Activated CD4-positive, alpha-beta T cell treated with anti-CD3 and anti-CD28 coated beads, Interleukin-2, amount 10 ng/mL, durations not matched to agents 24 days and 14 days (primary cell): ENCODE measurements at regions not wholly inside any gene's neighbourhood (a gene's known extent, or its start where the extent isn't known, plus 50 kb on each side); places are given as distances from the start of the nearest gene placed in this dataset.
A peak's percentile ranks its signal among the peaks of the same experiment; 100 is the strongest.

Source experiments
- DNase-seq: peaks from one replicate; pipeline ENCODE4 v3.0.0; 2022
- H3K27ac Mint-ChIP-seq: one replicate; pipeline ENCODE4 v1.8.0; 2022; ENCODE audit warnings: mild to moderate bottlenecking, mixed read lengths
- H3K27me3 Mint-ChIP-seq: one replicate; pipeline ENCODE4 v1.8.0; 2022; ENCODE audit warnings: mixed read lengths
- H3K36me3 Mint-ChIP-seq: one replicate; pipeline ENCODE4 v1.8.0; 2022; ENCODE audit warnings: low read depth, mild to moderate bottlenecking, mixed read lengths
- H3K4me1 Mint-ChIP-seq: one replicate; pipeline ENCODE4 v1.8.0; 2021; ENCODE audit warnings: mixed read lengths
- H3K4me3 Mint-ChIP-seq: one replicate; pipeline ENCODE4 v1.8.0; 2022; ENCODE audit warnings: mild to moderate bottlenecking, moderate library complexity, mixed read lengths
- H3K9me3 Mint-ChIP-seq: one replicate; pipeline ENCODE4 v1.8.0; 2021; ENCODE audit warnings: mixed read lengths
- intact Hi-C: fragments of 100-400 bp; cut with micrococcal nuclease; formaldehyde crosslinking; loops from one replicate; pipeline ENCODE4 v1.15.1; 2023

DNA sequence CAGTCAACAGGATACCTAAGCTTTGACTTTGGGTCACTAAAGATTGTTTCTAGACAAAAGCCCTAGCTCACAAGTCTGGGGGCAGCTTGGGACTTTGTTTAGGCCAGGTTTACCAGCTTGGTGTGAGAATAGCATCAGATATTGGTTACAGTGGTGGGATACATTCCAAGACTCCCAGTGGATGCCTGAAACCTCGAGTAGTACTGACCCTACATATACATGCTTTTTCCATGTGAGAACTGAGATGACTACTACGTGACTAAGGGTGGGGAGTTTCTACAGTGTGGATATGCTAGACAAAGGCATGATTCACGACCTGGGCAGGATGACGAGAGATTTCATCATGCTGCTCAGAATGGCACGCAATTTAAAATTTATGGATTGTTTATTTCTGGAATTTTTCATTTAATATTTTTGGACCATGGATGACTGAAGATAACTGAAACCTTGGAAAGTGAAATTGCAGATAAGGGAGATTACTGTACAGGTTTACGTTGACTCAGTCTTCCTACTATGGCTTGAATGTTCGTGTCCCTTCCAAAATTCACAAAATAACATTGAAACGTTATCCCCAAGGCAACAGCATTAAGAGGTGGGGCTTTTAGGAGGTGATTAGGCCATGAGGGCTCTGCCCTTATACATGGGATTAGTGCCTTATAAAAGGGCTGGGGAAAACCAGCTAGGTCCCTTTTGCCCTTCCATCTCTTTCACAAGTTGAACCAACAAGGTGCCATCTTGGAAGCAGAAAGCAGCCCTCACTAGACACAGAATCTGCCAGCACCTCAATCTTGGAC lies 50.2 kb upstream of the CTAGE1 start:
- Mint-ChIP-seq H3K4me1 (no peaks in the 10 kb centered on the region), H3K36me3 (no peaks in the 10 kb centered on the region), H3K4me3 (no peak overlapping the region), H3K27me3 (no peaks in the 10 kb centered on the region), H3K9me3 (no peaks in the 10 kb centered on the region), H3K27ac (no peak overlapping the region)
- no peak for DNase-seq
- intact Hi-C loops = no loop called here

DNA sequence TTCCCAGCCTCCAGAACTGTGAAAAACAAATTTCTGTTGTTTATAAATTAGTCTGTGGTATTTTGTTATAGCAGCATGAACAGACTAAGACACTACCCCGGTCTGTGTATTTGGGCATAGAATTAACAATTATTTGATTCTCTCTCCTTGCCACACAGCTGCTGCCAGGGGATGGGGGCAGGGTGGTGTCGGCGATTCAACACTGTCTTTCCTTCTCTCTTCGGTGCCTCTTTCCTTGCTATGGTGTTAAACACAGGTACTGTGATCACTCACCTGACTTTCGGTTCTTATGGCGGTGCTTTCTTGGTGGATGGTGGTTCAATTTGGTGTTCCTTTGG lies 50.8 kb upstream of the CTAGE1 start:
- H3K27me3 Mint-ChIP-seq = no peaks in the 10 kb centered on the region
- no peaks in the 10 kb centered on the region for H3K36me3 Mint-ChIP-seq
- no peak for DNase-seq
- intact Hi-C loops = no loop called here
- no peak overlapping the region for H3K4me3 Mint-ChIP-seq
- no peak overlapping the region for H3K27ac Mint-ChIP-seq
- H3K9me3 Mint-ChIP-seq = no peaks in the 10 kb centered on the region
- no peaks in the 10 kb centered on the region for H3K4me1 Mint-ChIP-seq

DNA sequence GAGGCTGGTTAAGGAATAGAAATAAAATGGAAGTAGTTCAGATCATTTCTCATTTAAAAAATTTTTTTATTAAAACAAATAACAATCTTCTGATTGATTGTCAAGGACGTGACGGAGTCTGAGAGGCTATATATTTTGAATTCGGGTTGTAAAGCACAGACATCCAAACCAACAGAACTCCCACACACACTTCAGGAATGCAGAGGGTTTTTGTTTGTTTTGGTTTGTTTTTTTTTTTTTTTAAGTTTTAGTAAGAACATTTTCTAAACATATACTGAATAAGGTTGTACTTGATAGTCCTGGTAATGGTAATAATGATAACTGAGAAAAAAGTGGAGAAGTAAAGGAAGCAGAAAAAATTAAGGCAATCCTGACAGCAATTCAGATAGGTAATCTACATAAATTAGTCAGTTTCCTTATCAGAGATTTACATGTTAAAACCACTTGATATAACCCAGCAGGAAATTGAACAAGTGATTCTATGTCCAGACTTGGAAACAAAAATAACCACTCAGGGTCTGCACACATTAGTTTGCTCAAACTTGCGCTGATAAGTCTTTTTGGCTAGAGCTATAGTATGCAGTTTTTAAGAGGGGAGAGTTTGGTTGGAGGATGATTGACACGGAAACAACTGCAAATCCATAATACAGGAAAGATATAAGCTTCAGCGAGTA lies 51.5 kb upstream of the CTAGE1 start:
- no peaks in the 10 kb centered on the region for H3K36me3 Mint-ChIP-seq
- no peak for DNase-seq
- H3K9me3 Mint-ChIP-seq = no peaks in the 10 kb centered on the region
- no peak overlapping the region for H3K27ac Mint-ChIP-seq
- H3K4me3 Mint-ChIP-seq = no peak overlapping the region
- no peaks in the 10 kb centered on the region for H3K27me3 Mint-ChIP-seq
- intact Hi-C loops = no loop called here
- H3K4me1 Mint-ChIP-seq = no peaks in the 10 kb centered on the region

GRCh38 chr18:22469926-22470247 lies 52.2 kb upstream of the CTAGE1 start:
- Mint-ChIP-seq H3K9me3 (peaks cover under 1% of the 10 kb centered on the region), H3K27me3 (no peaks in the 10 kb centered on the region), H3K36me3 (no peaks in the 10 kb centered on the region), H3K27ac (no peak overlapping the region), H3K4me3 (no peak overlapping the region), H3K4me1 (no peaks in the 10 kb centered on the region)
- intact Hi-C loops = no loop called here
- DNase-seq = no peak

DNA sequence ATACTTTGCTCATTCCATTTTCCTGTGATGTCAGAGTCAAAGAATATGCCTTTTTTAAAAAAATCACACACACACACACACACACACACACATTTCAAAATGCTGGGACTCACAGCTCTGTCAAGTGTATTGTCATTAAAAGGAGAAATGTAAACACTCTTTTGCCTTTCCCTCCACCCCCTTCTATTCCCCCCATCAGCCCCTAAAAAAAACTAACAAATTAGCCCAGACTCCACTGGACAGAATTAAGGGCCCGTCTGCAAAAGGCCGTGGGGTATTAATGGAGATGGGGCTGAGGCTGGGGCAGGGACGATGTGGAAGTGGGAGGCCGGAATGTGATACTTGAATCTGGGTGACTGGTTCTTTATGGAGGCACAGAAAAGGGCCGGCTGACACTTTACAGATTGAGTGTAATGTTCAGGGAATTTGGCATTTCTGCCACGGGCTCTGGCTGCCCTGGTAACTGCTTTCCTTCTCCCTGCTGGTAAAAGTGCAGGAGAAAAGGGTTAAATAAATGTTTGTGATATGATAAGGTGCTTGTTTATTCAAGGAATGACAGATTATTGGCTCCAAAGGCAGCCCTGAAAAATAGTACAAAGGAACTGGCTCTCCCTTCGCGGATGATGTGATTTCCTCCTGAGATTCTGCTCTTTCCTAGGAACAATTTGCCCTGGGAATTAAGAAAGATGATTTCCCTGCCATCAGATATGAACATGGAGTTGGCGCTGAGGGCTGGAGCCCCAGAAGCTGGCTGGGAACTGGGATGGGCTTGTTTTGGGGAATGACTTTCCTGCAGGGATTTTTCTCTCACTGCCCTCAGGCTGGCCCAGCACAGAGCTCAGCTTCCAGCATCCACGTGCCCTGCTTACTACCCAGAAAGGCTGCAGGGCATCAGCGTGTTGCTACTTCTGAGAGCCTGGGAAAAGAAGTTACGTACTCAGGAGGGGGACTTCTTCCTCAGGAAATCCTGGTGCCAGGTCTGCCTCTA lies 52.8 kb upstream of the CTAGE1 start:
- H3K4me1 Mint-ChIP-seq = no peaks in the 10 kb centered on the region
- intact Hi-C loops = no loop called here
- DNase-seq = no peak
- no peaks in the 10 kb centered on the region for H3K36me3 Mint-ChIP-seq
- peaks cover 4% of the 10 kb centered on the region for H3K9me3 Mint-ChIP-seq
- no peaks in the 10 kb centered on the region for H3K27me3 Mint-ChIP-seq
- H3K4me3 Mint-ChIP-seq = no peak overlapping the region
- H3K27ac Mint-ChIP-seq = no peak overlapping the region

DNA sequence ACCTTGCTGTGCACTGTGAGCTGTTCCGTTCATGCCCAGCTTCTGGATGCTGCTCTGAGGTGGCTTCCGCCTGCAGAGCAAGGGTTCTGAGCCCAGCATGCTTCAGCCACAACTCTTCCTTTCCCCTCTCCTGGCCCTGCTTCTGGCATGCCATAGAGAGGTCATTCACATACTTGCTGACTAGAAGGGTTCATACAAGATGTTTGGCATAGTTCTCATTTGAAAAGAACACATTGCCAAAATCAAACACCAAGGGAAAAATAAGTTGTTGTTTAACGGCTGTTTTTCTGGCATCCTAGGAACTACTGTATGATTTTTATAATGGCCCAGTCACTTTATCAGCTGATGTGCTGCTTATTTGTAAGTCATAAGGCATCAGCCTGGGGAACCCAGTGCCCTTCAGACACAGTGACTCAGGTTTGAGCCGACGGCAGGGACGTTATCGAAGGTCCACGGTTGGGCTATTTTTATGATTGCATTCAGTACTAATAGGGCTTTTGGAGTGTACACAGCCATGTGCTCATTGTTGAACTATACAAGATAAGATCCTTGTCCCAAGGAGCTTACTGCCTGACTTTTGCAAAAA lies 53.9 kb upstream of the CTAGE1 start:
- Mint-ChIP-seq H3K4me1 (no peaks in the 10 kb centered on the region), H3K9me3 (peaks cover 8% of the 10 kb centered on the region), H3K36me3 (no peaks in the 10 kb centered on the region), H3K27me3 (no peaks in the 10 kb centered on the region), H3K27ac (no peak overlapping the region), H3K4me3 (no peak overlapping the region)
- intact Hi-C loops = no loop called here
- no peak for DNase-seq

DNA sequence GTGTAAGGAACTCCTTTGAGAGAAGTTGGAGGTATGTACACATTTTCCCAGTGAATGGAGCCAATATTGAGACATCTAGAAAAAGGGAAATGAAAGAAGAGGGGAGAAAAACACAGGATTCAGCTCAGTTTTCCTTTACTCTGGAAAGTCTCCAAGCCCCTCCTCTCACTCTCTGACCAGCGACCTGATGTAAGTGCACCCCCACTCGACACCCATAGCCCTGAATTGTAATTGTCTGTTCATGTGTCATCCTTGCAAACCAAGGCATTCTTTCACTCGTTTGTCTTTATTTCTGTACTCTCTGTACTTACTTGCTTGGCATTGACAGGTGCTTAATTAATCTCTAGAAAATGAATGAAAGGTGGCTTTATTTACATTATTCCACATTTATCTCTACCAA lies 55.7 kb upstream of the CTAGE1 start:
- Mint-ChIP-seq H3K4me3 (no peak overlapping the region), H3K36me3 (no peaks in the 10 kb centered on the region)

DNA sequence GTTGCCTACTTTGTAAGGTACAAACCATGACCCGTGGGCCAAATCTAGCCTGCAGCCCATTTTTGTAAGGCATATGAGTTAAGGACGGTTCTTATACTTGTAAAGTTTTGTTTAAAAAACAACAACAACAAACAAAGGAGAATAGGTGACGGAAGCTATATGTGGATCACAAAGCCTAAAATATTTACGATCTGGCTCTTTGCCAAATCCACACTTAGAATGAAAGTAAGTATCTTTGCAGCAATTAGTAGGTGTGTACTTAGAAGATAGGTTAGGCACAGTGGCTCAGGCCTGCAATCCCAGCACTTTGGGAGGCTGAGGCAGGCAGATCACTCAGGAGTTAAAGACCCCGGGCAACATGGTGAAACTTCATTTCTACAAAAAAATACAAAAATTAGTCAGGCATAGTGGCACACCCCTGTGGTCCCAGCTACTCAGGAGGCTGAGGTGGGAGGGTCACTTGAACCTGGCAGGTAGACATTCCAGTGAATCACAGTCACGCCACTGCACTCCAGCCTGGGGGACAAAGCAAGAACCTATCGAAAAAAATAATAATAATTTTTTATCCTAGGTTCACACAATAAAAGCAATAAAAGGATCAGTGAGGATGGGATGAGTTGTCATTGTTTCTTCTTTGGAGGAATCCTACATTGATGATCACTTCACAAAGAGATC lies 57.8 kb upstream of the CTAGE1 start:
- DNase-seq = peak; percentile 15
- intact Hi-C loops = no loop called here
- Mint-ChIP-seq H3K4me1 (no peaks in the 10 kb centered on the region), H3K9me3 (peaks cover 8% of the 10 kb centered on the region), H3K27me3 (no peaks in the 10 kb centered on the region), H3K27ac (no peak overlapping the region), H3K4me3 (no peak overlapping the region), H3K36me3 (no peaks in the 10 kb centered on the region)

More for the DNA sequence above, 55.7 kb upstream of the CTAGE1 start:
- Mint-ChIP-seq H3K4me1 (no peaks in the 10 kb centered on the region), H3K9me3 (peaks cover 8% of the 10 kb centered on the region), H3K27ac (no peak overlapping the region), H3K27me3 (no peaks in the 10 kb centered on the region)
- DNase-seq = peak; percentile 8
- intact Hi-C loops = no loop called here

DNA sequence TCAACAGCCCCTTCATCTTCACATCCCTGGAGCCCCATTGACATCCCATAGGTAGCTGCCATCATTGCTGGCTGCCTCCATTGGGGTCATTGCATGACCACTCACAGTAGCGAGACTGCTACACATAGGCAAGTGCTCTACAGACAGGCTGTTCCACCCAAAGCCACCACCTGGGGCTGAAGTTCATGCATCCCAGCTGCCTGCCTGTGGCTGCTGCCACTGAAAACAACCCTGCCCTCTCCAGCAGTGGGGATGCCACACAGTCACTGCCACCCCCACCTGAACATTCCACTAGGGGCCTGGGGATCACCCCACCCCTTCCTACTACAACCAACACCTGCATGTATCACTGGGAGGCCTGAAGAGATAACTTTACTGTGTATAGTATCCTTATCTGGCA lies 59.5 kb upstream of the CTAGE1 start:
- Mint-ChIP-seq H3K9me3 (peaks cover 8% of the 10 kb centered on the region), H3K36me3 (no peaks in the 10 kb centered on the region), H3K4me1 (no peaks in the 10 kb centered on the region), H3K27ac (no peak overlapping the region), H3K27me3 (no peaks in the 10 kb centered on the region), H3K4me3 (no peak overlapping the region)
- peak; percentile 40 for DNase-seq
- intact Hi-C loops = no loop called here

- Mint-ChIP-seq H3K9me3 (no peaks in the 10 kb centered on the region), H3K27me3 (no peaks in the 10 kb centered on the region), H3K4me3 (no peak overlapping the region), H3K36me3 (no peaks in the 10 kb centered on the region), H3K27ac (no peak overlapping the region), H3K4me1 (no peaks in the 10 kb centered on the region)
- DNase-seq = no peak
- intact Hi-C loops = no loop called here
Observed at GRCh38 chr18:22482948-22483347, 65.2 kb upstream of the CTAGE1 start.

DNA sequence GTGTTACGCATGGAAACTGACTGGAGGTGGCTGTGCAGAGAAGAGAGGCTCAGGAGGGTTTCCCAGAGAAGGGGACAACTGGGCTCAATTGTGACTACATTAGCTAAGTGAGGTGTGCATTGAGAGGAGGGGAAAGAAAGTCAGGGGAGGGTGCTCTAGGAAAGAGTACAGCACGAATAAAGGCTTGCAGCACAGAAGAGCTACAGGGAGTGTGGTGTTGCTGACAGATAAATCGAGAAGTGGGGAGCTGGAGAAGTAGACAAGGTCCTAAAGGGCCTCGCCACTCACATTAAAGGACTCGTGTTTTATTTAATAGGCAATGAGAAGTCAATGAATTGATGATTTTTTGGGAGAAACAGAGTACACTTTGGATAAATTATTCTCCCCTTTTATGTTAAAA lies 65.7 kb upstream of the CTAGE1 start:
- intact Hi-C loops = no loop called here
- no peak overlapping the region for H3K4me3 Mint-ChIP-seq
- no peaks in the 10 kb centered on the region for H3K4me1 Mint-ChIP-seq
- no peak for DNase-seq
- H3K27me3 Mint-ChIP-seq = no peaks in the 10 kb centered on the region
- H3K9me3 Mint-ChIP-seq = no peaks in the 10 kb centered on the region
- no peaks in the 10 kb centered on the region for H3K36me3 Mint-ChIP-seq
- no peak overlapping the region for H3K27ac Mint-ChIP-seq

DNA sequence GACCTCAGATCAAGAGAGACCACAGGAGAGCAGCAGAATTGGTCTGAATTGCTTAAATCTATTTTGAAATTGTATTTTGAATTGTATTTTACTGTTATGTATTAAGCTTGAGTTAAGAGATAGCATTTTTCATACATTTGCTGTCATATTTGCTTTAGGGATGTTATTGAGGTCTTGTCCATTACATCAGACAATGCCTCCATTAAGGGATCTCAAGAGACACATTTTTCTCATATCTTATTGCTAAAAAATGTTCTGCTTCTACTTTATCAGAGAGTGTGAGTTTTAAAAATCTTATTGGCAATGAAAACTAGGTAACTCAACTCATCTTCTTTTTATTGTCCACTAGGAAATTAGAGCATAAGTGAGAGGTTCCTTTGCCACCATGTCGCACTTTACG lies 66.8 kb upstream of the CTAGE1 start:
- intact Hi-C loops = no loop called here
- H3K4me3 Mint-ChIP-seq = no peak overlapping the region
- H3K36me3 Mint-ChIP-seq = no peaks in the 10 kb centered on the region
- H3K27ac Mint-ChIP-seq = no peak overlapping the region
- no peaks in the 10 kb centered on the region for H3K27me3 Mint-ChIP-seq
- DNase-seq = no peak
- H3K4me1 Mint-ChIP-seq = no peaks in the 10 kb centered on the region
- H3K9me3 Mint-ChIP-seq = no peaks in the 10 kb centered on the region

DNA sequence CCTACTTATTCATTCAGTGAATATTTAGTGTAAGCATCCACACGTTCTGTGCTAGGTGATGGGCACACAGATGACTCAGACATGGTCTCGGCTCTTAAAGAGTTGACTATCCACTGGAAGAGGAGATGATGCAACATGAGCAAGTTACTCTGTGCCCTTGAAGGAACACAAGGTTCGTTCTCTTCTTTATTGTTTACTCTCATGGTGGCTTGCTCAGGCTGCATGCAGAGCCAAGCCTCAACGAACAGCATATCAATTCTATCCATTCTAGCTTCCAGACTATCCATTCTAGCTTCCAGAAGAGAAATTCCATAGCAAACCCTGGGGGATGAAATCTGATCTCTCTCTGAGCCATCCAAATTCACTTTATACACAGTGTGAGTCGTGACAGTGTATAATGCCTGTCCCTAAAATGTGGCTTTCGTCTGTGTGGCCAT lies 68.1 kb upstream of the CTAGE1 start:
- no peak for DNase-seq
- no peak overlapping the region for H3K27ac Mint-ChIP-seq
- H3K27me3 Mint-ChIP-seq = no peaks in the 10 kb centered on the region
- intact Hi-C loops = no loop called here
- no peaks in the 10 kb centered on the region for H3K36me3 Mint-ChIP-seq
- H3K4me3 Mint-ChIP-seq = no peak overlapping the region
- no peaks in the 10 kb centered on the region for H3K4me1 Mint-ChIP-seq
- no peaks in the 10 kb centered on the region for H3K9me3 Mint-ChIP-seq
